ENCODE measurements at regions not wholly inside any gene's neighbourhood (a gene's known extent, or its start where the extent isn't known, plus 50 kb on each side); places are given as distances from the start of the nearest gene placed in this dataset.
"Not testable (repeated sequence)": the region's sequence is repeated elsewhere in the genome, so short reads cannot be mapped to it uniquely, and the experiment has no call there.

DNA sequence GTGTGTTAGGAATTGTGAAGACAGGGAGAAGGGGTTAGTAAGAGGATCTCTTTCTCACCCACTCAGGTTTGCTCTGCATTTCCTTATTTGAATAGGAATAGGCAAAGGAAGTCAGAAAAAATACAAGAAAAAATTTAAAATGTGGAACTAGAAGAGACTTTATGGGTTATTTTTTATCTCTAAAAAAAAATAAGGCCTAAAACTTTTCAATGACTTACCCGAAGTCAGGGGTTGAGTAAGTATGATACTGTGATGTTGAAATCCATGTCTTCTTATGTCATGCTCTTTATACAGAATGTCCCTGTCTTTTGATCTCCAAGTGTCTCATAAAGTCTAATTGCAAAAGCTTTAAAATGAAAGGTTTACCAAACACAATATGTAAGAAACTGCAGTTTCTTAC is 148.3 kb upstream of the PIK3R1 start:
- ATAC-seq, result no peak

DNA sequence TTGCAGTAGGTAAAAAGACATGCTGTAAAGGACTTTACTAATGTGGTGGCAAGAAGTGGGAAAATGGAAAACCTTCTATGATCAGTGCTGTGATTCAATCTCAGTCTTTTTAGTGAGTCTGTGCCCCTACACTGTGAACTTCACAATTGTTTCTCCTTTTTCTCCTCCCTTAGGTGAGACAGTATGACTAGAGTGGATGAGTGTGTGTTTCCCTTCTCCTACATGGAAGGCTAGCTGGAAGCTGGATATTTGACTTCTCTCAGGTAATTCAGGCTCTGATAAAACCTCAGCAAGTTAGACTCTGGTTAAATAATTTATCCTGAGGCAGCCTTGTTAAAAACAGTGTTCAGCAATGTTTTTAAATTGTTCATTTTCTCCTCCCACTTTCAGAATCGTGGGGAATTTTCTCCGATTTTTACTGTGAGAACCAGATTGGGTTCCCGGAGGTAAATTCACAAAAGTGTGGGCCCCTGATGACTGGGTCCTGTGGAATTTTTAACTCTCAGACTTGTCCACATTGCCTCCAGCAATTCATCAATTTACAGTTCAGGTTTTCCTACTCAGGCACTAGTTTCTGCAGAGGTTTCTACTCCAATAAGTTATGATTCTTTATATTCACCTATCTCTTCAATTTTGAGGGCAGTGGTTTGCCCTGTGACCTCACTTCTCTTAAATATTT is 149.1 kb upstream of the PIK3R1 start:
- ATAC-seq, result no peak

DNA sequence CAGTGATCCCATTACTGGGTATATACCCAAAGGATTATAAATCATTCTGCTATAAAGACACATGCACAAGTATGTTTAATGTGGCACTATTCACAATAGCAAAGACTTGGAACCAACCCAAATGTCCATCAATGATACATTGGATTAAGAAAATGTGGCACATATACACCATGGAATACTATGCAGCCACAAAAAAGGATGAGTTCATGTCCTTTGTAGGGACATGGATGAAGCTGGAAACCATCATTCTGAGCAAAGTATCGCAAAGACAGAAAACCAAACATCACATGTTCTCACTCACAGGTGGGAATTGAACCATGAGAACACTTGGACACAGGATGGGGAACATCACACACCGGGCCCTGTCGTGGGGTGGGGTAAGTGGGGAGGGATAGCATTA is 150.2 kb upstream of the PIK3R1 start:
- not testable (repeated sequence) for ATAC-seq

DNA sequence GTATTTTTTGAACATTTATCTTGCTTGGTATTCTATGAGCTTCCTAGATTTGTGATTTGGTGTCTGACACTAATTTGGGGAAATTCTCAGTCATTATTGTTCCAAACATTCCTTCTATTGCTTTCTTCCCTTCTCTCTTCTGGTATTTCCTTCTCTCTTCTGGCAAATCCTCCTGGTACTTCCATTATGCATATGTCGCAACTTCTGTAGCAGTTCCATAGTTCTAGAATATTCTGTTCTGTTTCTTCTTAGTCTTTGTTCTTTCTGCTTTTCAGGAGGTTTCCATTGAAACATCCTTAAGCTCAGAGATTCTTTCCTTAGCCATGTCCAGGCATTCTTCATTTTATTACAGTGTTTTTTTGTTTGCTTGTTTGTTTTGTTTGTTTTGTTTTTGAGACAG is 155.2 kb upstream of the PIK3R1 start:
- no peak for ATAC-seq

DNA sequence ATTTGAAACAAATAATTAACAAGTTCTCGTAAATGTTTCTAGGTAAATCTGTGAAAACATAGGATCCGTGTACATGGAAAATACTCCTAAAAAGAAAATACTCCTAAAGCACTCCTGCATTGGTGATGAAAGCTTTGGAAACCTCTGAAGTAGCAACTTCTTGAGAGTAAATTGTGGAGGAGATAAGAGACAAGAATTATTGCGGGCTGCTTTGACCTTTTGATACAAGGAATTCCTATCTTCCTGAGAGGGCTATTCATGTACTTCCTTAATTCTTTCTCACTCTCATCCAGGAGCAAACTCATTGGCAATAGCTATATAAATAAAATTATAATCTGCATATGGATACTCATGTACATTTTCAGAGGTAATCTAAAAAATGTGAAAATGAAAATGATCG is 158.4 kb upstream of the PIK3R1 start:
- no peak for ATAC-seq

DNA sequence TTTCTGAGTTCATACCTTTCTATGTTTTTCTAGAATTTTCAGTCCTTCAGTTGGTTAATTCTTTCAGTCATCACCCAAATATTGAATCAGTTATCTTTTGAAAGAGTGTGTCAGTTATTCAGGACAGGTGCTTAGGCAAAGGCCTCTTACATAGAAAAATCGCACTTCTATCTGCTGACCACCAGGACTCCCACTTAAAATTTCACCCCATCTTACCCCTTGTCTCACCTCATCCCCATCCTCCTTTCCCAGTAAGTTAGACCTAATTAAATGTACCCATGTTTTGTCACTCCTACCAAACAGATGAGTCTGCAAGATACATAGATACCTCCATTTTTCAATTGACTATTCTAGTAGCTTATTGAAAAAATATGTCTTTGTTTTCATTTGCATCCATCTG is 159.9 kb upstream of the PIK3R1 start:
- ATAC-seq, result no peak

DNA sequence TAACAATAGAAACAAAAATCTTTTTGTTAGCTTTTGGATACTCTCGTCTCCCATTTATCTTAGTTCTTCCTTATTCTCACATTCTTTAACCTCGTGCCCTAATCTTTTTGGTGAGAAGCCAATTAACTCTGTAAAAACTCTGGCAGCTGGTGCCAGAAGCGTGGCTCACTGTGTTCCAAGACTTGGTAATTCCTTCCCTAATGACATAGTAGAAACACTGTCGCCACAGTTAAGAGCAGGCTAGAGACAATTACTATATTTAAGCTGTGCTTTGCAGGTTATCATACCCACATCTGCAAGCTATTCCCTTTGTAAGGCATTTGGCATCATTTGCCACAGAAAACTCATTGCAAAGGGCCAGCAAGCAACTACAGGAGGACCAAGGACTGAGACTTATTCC is 160.9 kb upstream of the PIK3R1 start:
- no peak for ATAC-seq

DNA sequence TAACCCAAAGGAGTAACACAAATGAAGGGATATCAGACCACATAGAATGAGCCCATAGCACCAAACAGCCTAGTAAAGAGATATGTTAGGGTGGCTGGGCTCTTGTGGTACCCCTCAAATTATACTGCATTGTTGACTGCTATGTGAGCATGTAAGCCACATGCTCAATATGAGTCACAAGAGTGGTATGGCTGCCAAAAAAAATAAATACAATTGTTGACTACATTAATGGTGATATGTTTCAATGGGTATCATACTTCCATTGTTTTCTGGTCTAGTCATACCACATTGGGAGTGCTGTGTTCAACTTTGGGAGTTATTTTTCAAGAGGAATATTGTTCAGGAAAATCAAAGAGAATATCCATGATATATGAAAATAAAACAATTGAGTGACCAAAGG is 162.4 kb upstream of the PIK3R1 start:
- ATAC-seq, result no peak

DNA sequence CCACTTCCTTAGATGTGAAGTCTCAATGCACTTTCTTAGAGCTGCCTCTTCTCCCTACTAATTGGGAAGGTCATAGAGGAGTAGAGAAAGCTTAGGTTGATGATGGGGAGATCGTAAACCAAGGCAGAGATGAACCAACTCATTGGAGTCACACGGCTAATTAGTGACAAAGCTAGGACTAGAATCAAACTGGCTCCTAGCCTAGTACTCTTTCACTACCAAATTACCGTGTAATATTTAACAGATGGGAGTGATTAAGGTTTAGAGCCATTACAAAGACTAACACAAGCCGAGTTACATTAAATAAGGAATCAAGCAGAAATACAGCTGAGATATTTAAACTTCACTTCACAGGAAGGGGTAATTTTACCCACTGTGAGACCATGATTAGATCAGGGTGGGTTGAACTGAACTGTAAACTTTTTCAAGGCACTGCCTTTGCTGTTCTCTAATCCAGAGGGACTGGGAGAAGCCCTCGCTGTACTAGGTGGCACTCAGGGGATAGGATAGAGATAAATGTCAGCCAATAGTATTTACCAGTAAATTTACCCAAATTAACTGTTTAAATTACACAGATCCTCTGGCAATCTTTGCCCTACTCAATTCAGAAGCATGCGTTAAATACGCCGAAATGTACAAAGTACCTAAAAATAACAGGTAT is 166.4 kb upstream of the PIK3R1 start:
- no peak for ATAC-seq

DNA sequence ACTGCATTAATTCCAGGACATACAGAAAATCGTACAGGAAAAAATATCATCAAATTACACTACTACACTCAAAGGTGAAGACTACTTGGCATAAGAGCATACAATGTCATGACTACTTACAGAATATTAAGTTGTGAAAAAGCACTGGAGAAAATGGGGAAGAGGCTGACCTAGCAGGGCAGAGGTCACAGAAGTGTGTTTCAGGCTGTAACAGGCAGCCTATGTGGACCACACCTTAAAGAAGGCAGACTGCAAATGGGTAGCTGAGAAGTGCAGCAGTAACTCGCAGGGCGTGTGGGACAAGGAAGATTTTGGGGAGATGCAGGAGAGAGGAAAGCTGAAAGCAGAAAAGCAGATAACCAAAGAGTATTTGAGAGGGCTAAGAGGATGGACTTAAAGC is 167.0 kb upstream of the PIK3R1 start:
- ATAC-seq, result no peak

DNA sequence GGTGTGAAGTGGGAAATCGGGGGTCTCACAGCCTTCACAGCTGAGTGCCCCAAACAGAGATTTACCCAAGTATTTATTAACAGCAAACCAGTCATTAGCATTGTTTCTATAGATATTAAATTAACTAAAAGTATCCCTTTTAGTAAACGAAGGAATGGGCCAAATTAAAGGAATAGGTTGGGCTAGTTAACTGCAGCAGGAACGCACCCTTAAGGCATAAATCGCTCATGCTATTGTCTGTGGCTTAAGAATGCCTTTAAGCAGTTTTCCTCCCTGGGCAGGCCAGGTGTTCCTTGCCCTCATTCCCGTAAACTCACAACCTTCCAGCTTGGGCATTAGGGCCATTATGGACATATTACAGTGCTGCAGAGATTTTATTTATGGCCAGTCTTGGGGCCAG is 167.5 kb upstream of the PIK3R1 start:
- ATAC-seq, result not testable (repeated sequence)

DNA sequence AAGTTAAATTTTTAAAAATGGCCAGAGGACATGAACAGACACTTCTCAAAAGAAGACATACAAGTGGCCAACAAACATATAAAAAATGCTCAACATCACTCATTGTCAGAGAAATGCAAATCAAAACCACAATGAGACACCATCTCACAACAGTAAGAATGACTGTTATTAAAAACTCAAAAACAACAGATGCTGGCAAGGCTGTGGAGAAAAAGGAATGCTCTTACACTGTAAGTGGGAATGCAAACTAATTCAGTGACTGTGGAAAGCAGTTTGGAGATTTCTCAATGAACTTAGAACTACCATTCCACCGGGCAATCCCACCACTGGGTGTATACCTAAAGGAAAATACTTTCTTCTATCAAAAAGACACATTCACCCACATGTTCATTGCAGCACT is 168.5 kb upstream of the PIK3R1 start:
- ATAC-seq, result no peak

DNA sequence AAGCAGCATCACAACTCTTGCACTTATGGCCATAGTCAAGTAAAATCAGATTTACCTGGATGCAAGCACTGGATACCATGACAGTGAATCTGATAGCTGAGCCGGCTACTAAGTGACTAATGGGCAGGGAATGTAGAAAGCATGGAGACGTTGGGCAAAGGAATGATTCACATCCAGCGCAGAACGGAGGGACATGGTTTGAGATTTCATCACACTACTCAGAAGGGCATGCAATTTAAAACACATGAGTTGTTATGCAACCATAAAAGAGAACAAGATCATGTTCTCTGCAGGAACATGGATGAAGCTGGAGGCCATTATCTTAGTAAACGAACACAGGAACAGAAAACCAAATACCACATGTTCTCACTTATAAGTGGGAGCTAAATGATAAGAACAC is 169.1 kb upstream of the PIK3R1 start:
- no peak for ATAC-seq

DNA sequence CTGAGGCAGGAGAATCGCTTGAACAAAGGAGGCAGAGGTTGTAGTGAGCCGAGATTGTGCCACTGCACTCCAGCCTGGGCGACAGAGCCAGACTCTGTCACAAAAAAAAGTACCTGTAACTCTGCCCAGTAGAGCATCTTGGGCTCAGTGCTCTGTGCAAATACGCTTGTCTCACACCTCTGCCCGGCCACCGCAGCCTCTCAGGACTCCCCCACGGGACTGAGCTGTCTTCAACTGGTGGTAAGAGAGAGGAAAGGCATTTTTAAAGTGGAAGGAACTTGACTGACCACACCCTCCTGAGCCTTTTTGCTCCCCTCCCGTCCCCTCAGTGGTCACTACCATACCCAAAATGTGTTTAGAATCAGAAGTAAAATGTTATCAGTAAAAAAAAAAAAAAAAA is 174.3 kb upstream of the PIK3R1 start:
- ATAC-seq, result peak; percentile 28 to 55

DNA sequence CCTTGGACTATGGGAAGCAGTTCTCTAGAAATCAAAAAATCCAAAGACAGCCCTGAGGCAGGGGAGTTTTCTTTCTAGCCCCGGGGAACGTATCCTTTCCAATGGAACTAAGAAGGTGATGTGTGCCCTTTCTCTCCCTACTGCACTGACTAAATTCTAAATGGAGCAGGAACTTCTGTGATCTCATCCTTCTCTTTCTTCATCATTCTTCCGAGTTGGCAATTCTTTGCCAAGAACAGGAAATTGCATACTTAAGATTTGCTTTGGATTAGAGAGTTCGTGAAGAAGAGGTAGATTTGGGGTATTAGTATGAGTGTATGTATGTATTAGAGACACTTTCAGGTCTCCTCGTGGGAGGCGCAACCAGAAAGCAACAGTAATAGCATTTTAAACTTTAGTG is 178.0 kb upstream of the PIK3R1 start:
- no peak for ATAC-seq

DNA sequence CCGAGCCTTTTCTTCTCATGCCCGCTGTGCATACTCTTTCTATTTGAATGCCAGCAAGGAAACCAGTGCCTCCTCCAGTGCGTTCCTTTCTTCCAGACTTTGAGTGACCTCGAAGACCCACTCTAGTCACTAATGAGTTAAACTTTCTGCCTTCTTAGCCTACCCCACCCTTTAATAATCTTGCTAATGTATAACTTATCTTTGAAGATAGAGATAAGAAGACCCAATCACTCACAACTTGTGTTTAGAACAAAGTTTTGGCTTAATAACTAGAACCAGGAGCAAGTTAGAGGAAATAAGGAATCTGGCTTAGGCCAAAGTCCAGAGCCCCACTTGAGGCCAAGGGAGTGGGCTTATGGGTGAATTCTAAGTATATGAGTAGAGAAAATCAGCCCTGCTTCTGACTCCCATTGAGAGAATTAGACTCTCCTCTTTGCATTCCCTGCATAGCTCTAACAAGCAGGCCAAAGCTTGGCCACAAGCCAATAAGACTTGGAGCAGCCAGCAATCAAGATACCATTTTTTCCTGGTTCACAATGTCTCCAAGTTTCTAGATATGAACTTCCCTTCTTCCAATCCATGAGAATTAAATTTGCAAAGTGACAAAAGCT is 181.5 kb upstream of the PIK3R1 start:
- ATAC-seq, result no peak

DNA sequence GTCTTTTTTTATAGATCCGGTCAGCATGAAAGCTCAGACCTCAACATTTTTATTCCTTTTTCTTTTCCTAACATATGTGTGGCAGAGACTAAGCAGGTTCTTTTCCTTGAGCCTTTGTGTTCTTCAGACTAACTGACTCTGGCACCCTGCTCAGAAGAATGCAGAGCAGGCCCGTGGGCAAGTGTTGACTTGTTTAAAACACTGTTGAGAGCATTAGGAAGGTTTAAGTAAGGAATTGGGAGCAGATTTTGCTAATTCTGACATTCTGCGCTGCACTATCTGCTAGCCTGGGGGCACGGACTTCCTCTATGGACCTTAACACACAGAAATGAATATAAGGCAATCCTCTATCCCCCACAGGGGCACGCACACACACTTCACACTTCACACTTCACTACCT is 182.5 kb upstream of the PIK3R1 start:
- no peak for ATAC-seq

DNA sequence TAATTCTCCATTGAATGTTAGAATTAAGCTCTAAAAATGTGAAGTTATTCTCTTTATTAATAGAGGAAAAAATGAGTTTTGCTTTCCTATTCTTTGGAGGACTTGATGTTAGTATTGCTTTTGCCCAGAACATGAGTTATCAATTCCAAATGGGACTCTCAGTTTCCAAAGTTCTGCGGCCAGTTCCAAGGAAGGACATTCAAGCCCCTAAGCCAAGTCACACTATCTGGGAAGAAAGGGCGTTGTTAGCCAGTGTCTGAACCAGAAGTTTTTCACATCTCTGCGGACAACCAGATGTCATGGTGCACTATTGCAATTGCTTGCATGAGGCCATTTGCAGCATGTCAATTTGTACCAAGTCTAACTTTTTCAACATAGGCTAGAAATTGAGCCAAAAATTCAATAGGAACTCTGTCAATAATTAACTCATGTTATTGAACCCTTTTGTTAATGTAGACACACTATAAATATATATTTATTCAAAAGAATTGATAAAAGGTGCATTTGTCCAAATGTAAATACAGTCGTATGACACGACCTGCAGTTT is 183.3 kb upstream of the PIK3R1 start:
- no peak for ATAC-seq

DNA sequence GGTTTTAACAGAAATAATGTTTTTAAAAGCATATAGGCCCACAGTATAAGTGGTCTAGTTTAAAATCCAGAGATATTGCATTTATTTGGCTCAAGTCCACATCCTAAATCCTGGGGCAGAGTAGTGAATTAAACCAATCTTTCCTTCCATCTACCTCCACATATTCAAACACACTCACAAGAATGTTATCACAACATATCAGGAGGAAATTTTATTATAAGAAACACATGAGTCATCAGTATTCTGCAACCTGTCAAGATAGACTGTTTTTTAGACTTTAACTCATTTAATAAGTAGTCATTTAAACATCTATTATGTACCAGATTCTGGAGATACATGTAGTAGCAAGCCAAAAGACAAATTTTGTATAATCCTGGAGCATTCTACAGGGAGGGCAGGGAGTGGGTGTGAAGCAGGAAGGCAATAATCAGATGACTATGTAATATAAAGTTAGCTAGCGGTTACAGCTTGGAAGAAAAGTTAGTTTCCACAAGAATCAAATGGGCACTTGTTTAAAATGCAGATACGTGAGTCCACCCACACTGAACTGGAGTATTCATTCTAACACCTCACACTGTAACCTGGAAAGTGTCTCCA is 187.3 kb upstream of the PIK3R1 start:
- no peak for ATAC-seq

DNA sequence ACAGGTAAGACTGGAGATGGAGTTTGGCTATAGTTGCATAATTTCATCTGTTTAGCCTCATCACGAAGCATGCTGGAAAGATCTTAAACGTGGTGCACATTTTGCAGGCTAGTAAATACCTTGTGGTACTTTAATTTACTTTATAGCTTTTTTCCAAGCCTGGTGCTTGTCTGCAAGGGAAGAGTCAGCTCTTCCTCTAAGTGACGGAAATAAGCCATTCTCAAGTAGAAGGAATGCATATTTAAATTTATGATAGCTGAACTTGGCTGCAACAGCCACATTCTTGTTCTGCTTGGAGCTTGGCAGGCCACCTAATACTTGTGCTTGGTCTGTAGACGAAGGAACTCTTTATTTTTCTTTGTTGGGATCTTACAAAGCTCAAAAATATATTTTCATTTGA is 188.0 kb upstream of the PIK3R1 start:
- no peak for ATAC-seq

DNA sequence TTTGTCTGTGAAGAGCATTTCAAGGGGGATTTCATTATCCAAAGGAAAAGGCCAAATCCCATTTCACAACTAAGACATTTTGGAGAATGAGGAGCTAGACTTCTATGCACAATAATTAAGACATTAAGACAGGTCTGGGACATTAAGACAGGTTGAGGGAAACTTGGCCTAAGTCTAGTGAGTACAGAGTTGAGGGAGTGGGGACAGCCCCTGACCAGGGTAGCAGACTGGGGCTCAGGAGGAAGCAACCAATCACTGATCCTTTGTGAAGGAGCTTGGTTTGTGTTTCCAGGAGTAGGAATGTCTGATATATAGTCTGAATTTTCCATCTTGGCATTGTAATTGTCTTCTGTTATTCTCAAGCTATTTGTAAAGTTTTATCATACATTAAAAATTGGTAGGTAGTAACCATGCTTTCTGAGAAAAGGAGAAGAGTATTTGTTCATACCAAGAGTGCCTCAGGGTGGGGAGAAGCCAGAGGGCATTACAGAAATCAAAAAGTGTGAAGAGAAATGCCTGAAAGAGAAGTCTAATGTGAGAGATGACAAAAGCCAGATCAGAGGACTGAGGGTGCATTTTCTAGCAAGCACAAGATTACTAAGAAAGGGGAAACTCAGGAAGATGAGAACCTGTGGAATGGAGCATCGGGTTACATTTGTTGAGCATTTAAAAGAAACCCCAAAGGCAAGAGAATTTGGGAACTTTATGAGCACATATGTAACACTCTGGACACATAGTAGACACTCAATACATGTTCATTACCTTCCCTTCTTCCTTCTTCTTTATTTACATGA is 189.3 kb upstream of the PIK3R1 start:
- ATAC-seq, result no peak

DNA sequence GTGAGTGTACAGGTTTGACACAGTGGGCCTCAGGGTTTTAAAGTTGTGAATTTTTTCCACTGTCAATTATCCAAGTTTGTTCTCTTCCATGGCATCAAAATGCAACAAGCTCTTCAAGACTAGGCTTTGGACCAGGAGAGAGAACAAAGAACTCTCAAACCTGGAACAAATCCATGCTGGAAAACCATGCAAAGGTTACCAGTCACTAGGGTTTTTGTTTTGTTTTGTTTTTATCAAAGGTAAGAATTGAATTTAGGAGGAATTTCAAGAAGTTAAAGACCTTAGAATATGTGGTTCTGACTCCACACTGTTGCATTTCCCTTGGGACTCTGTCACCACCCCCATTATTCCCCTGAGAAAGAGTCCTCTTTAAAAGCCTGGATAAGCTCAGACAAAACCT is 191.1 kb upstream of the PIK3R1 start:
- no peak for ATAC-seq

DNA sequence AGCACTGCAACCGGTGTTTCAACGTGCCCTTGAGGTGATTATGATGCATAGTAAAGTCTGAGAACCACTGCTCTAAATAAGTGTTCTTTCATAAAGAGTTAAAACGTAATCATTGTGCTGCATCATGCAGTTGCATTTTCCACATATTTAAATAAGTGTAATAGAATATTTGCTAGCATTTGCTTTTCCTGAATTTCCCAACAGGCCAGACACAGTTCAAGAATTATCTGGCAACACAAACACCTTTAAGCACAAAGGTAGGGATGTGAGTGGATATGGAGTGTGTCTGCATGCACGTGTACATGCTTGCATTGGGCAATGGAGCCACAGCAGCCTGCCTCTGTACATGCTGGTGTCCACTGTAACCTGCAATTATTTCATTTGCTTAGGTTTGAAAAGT is 193.6 kb upstream of the PIK3R1 start:
- no peak for ATAC-seq
